GM21723 (cell line): ENCODE measurements at regions not wholly inside any gene's neighbourhood (a gene's known extent, or its start where the extent isn't known, plus 50 kb on each side); places are given as distances from the start of the nearest gene placed in this dataset.
"Not testable (repeated sequence)": the region's sequence is repeated elsewhere in the genome, so short reads cannot be mapped to it uniquely, and the experiment has no call there.

ENCODE experiments used
- ATAC-seq: cut with Tn5 transposase; IDR thresholded peaks from one replicate; pipeline ENCODE4 v1.9.1; 2021; ENCODE audit warnings: mild to moderate bottlenecking, moderate library complexity; ENCODE audit not compliant: unreplicated experiment

- no peak for ATAC-seq
These were observed 269.4 kb upstream of the CHAC2 start for GRCh38 chr2:53498210-53498609.

DNA sequence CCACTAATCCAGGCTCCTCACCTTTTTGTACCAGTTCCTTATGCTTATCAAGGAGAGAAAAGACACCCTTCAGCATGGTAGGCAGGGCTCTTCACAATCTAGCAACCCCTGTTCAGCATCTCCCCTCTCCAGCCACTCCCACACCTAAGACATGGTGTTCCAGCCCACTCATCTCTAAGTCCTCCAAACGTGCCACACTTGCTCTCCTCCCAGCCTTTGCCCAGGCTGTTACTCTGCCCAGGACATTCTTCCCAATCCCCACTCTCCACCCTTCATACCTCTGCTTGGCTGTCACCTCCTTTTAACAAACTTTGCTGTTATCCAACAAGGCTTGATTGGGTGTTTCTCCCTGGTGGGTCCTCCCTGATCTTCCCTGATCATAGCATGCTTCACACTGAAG lies 270.6 kb upstream of the CHAC2 start:
- no peak for ATAC-seq

- ATAC-seq, result no peak
These were observed 274.4 kb upstream of the CHAC2 start for GRCh38 chr2:53493210-53493609.

DNA sequence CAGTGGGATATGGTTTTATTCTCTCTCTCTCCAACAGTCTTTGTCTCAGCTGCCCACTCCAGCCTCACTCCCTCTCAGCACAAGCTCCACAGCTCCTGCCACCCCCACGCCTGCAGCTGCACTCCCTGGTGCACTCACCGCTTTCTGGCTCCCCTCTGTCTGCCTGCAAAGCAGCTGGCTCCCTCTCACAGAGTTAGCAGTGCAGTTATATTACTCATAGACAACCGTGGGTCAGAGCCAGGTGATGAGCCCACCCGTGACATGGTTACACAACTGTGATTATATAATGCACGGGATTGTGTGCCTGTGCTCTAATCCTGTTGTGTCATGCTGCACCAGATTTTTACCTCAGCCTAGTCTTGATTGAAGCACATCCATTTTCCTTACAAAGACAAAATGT lies 276.9 kb upstream of the CHAC2 start:
- no peak for ATAC-seq

- ATAC-seq, result not testable (repeated sequence)
These were observed 281.3 kb upstream of the CHAC2 start for GRCh38 chr2:53486185-53486899.

- ATAC-seq, result no peak
These were observed 282.4 kb upstream of the CHAC2 start for GRCh38 chr2:53485021-53485728.

GRCh38 chr2:53484531-53484930 lies 283.1 kb upstream of the CHAC2 start:
- ATAC-seq, result no peak

DNA sequence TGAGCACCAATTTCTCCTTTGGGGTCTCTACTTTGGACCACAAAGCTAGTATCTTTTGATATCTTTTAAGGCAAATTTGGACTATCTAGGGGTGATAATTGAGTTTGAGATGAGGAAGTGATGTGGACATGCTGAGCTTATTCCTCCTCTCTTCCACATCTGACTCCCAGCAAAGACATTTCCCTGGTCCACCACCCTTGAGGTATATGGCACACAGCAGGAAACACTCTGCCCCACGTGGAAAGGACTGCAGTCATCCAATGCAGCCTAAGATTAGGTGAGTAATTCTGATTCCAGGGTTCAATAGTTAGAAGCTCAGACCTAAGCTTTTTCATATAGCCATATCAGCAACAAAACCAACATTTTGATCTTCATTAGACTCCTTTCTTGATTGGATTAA lies 290.1 kb upstream of the CHAC2 start:
- no peak for ATAC-seq

DNA sequence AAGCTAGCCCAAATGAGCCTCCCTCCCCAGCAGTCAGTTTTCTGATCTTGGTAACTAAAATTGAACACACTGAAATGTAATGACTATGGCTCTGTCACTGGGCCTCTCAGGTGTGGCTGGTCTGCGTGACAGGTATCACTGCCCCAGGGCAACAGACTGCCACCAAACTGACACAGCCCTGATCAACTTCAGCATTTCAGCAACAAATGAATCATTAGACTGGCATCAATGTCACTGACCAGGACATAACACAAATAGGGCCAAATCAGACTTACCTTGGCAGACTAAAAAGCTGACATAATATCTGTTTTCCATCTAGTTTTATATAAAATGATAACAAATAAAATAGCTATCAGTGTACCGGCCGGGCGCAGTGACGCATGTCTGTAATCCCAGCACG lies 290.8 kb upstream of the CHAC2 start:
- ATAC-seq, result no peak

DNA sequence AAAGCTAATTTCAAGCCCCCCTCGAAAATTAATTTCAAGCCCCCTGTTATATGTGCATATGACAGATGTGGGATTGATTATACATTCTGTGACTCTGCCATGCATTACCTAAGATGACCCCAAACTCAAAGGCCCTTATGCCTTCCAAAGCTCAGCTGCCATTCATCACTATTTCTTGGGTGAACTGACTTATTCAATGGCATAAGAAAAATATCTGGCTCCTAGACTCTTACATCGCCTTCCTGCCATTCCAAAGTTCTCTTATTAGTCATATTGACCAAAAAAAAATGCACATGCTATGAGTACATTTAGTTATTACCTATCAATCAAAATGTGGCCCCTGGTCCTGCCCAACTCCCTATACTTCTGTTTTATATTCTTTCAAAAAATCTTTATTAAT lies 291.8 kb upstream of the CHAC2 start:
- ATAC-seq, result no peak

- no peak for ATAC-seq
These were observed 292.3 kb upstream of the CHAC2 start for GRCh38 chr2:53475321-53475720.

DNA sequence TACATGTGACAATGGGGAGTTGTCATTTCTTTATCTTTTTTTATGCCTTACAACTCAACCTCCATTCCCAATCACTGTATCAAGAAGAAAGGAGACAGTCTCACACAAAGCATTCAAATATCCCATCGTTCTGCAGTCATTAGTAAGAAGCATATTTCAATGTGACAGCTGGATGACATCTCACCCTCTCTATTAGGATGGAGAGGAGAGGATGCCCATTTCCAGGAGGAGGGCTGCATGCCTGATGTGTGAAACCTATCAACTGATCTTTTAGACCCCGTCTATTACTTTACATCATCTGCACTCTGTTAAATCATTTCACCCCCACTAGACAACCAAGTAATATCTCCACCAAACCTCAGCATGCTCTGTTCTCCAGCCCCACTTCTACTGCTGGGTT lies 292.7 kb upstream of the CHAC2 start:
- no peak for ATAC-seq

GRCh38 chr2:53473775-53474311 lies 293.8 kb upstream of the CHAC2 start:
- no peak for ATAC-seq

- no peak for ATAC-seq
These were observed 294.4 kb upstream of the CHAC2 start for GRCh38 chr2:53473236-53473635.

GRCh38 chr2:53467467-53468180 lies 300.0 kb upstream of the CHAC2 start:
- no peak for ATAC-seq

DNA sequence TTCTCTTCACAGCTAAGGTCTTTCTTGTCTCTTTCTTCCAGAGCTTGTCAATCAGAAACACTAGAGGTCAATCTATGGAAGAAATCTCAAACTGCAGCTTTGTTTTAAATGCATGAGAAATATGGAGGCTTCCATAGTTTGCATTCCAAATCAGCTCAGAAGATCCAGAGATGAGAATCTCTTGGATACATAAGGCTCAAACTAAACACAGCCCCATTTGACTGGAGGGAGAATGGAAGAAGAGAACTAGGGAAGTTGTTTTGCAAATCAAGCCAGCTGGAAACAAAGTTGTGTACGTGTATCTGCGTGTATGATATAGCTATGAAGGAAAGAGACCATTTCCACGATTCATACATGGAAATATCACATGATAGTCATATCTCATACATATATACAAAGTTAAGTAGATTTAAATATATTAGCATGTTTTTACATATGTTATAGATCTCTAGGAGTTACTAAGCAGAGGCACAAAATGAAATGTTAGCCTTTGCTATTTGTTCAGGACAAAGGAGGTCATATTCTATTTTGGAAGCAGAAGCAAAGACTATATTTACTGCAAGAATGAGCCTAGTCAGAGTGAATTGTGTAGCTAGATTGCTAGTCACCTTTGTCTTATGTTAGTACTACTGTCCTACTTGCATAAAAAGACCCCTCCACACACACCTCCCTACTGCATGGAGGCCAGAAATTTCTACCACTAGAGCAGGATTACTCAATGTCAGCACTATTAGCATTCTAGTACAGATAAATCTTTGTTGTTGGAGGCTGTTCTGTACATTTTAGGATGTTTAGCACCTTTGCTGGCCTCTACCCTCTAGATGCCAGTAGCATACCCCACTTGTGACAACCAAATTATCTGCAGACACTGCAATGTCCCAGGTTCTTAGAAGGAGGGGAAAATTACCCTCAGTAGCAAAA lies 303.5 kb upstream of the CHAC2 start:
- no peak for ATAC-seq

DNA sequence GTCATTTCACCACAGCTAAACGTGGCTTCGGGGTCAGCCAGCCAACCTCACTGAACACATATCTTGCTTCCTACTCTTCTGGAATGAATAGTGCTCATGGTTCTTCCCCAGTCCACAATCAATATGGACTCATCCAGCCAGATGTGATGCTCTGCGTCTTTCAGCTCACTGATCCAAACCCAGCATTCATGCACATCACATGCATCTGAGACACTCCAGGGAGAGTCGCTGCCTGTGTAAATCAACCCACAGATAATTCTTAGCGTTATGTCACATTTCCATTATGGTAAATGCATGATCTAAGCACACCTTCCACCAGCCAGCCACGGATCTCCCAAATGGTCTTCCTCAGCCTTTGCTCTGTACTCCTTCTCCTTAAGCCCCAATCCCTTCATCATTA lies 306.7 kb upstream of the CHAC2 start:
- ATAC-seq, result no peak

DNA sequence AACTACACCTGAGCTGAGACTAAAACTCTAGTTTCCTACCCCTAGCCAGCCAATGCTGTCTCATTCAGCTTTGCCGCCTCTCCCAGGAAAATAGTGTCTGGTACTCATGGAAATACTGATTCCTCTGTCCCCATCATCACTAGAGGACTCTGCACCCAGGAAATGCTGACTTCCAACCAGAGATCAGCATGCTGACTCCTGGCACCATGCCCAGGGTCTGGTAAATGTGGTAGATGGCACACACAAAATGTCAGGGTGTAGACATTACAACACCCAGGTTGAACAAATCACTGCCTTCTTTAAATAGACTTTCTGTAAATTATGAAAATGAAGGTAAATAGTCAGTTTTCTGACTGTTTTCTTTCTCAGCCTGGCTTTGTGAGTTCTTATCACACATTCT lies 307.3 kb upstream of the CHAC2 start:
- no peak for ATAC-seq

- ATAC-seq, result no peak
These were observed 312.5 kb upstream of the CHAC2 start for GRCh38 chr2:53455094-53455493.

GRCh38 chr2:53452957-53453748 lies 314.5 kb upstream of the CHAC2 start:
- no peak for ATAC-seq
